CD1c-positive myeloid dendritic cell (primary cell): ENCODE measurements at regions not wholly inside any gene's neighbourhood (a gene's known extent, or its start where the extent isn't known, plus 50 kb on each side); places are given as distances from the start of the nearest gene placed in this dataset.

Experiments used
- DNase-seq: peaks from one replicate; pipeline ENCODE4 v3.0.0-alpha.2; 2016; ENCODE audit errors: extremely low spot score

DNA sequence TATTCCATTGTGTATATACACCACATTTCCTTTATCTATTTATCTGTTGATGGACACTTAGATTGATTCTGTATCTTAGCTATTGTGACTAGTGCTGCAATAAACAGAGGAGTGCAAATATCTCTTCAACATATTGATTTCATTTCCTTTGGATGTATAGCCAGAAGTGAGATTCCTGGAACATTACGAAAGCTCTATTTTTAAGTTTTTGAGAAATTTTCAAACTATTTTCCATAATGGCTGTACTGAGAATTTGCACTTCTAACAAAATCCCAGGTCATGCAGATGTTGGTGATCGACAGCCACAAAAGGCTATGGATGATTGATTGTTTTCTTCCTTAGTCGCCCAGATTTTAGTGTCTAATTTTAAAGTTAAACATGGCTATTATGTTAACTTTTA, 132.7 kb upstream of the MTAP start:
- DNase-seq = no peak

DNA sequence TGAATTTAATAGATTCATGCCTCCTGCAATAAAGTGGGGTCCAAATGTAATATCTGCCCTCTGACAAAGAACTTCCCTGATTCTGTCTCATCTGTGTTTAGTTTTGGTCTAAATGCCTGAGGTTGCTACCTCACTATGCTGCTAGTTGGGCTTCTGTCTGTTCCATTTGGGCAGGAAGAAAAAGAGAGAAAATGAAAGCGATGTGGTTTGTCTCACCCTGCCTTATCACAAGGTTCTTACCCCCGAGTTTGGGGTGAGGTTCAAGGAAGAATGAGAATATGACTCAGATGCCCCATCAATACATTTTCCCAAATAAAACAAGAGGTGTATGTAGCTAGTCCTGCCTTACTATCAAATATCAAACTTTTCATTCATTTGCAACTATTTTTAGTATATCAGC, 132.1 kb upstream of the MTAP start:
- no peak for DNase-seq

DNA sequence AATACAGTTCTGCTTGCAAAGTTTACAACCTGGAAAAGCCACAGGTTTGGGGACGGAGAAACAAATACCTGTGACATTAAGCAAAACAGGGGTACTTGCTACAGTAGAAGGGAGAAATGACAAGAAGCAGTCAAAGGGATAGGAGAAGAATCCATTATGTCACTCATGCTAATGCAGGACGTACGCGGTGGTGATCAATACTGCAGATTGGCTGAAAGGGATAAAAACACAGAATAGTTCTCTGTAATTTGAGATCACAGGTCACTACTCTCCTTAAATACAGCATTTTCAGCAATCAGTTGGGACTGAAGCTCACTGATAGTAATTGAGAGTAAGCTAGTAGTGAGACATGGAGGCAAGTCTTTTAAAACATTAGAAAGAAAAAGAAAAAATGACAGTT, 130.3 kb upstream of the MTAP start:
- no peak for DNase-seq

DNA sequence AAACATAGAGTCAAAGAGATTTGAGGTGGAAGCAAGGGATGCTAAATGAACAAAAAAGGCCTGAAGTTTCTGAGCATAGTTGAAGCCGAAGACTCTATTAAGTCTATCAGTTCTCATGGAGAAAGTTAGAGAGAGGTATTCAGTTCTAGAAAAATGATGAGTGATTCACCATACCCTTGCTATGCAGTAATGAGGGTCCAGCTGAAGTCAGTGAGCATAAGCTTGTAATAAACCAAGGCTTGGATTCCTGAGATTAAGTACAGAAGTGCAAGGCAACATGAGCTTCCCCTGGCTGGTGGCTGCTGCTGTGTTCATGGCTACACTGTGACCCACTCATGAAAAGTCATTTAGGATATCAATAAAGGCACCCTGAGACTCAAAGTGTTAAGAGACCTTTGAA, 129.7 kb upstream of the MTAP start:
- no peak for DNase-seq

DNA sequence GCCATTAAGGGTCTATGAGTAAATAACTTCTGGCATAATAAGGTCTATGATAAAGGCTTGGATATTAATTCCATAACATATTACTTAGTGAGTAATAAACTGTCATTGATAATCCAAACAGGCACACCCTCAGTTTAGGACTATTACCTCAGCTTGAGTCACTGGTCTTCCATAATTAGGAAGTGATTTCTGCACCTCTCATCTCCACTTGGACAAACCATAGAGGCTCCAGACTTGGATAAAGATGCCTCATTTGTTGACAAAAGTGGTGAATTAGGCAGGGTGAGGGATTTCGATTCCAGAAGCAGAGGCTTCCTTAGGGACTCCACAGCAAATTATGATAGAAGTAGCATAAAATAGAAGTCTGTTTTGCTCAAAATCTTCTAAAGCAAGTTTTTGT, 127.5 kb upstream of the MTAP start:
- DNase-seq = no peak

DNA sequence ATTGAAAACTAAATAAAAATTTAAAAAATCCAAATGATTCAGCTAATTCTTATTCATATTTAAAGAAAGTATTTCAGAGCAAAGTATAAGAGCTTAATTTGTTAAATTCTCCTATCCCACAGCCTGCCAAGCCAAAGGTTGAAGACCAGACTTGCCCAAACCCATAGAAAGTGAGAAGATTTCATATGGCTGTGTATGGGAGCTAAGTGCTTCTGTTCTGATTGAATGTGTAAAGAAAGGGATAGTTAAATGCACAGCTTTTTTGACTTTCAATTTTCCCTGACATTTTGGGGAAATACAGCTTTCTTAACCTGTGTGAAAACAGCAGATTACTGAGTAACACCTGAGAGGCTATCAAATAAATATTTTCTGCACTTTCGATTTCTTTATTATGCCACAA, 125.0 kb upstream of the MTAP start:
- DNase-seq = no peak

DNA sequence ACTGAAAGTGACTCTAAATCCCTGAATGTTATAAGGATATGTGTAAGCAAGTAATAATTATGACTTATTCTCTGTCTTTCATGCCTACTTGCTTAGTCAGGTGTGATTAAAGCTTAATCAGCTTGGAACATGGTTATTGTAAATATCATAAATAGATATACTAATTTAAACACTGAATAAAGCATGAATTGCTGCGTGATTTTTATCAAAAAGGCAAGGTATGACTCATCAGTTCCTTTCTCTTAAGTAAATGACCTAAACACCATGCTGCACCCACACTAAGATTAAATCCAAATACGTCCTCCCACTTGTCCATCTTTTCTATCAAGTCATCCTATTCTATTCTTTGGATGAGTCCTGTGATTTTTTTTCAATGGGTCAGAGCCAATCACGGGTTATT, 124.6 kb upstream of the MTAP start:
- DNase-seq = no peak

DNA sequence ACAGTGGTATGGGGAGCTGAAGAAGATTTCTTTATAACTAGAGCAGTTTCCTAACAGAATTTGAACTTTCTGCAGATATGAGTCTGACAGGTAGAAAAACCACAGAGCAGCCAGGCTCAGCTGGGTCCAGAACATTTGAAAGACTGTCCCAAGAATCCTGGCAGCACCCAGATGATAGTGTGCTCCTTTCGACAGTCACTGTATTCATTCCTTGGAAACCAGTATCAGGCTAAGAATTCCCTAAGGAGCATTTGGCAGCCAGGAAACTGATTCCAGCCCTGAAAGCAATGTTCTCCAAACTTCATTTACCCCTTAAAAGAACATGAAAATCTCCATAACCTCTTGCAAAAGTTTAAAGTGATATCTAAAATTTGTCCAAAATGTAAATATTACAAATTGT, 123.0 kb upstream of the MTAP start:
- no peak for DNase-seq

DNA sequence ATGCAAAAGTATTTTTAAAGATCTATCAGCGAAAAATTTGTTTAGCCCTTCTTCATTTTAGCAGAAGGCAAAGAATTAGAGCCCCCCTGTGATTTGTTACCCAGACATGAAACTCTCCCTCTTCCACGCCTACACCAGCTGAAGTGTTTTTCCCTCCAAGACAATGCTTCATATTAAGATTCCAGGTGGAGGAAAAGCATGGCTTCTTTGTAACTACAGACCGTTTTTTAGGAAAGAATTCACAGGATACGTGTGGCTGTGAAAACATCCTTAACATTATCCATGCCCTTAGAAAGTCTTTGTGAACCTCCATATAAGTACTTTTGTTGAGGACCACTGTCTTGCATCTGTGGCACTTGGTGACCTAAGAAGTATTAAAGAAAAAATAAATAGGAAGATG, 121.8 kb upstream of the MTAP start:
- no peak for DNase-seq

DNA sequence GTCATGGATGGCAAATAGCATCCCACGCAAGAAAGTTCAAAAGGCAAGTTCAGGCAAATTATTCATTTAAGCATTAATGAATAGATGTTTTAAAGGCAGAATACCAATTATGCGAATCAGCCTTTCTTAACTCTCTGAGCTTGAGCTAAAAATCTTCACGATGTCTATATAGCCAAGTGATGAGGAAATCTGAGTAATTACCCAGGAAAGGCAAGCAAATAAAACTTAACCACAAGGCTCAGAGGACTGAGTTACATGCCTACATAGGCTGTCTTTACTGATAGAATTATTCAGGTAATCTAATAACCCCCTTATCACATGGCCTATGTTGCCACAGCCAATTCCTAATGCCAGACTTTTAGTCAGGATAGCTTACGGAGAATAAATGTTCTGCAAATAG, 120.8 kb upstream of the MTAP start:
- DNase-seq = no peak

DNA sequence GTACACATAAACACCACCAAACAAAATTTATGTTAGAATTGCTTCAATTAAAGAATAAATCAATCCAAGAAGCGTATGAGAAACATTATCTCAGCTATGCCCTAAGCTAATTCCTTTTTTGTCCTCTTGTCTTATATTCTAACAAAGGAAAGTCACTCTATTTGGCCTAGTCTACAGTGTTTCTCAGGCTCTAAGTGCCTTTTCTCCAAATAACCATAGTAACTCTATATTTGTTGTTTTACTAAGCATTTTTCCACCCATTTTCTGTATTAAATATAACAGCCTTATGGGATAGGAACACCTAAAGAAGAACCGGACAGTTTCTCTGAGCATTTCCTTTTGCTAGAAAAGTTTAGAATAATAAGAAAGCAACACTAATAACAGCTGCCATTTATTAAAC, 120.1 kb upstream of the MTAP start:
- DNase-seq = no peak

DNA sequence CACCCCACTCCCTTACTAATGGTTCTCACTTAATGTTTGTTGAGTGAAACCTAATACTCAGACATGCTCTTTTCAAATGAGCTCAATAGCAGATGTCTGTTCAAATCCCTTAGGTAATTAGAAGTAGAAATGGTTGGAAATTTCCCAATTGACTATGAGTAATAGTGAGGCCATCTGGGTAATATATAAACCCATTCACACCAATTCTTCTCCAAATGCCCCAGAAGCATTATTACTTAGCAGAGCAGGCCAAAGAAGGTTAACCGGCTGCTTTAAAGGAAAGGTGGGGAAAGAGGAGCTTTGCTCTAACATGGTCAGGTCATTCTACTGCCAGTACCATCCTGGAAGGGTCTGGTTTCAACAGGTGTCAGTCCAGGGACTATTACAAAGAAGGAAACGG, 119.5 kb upstream of the MTAP start:
- no peak for DNase-seq

DNA sequence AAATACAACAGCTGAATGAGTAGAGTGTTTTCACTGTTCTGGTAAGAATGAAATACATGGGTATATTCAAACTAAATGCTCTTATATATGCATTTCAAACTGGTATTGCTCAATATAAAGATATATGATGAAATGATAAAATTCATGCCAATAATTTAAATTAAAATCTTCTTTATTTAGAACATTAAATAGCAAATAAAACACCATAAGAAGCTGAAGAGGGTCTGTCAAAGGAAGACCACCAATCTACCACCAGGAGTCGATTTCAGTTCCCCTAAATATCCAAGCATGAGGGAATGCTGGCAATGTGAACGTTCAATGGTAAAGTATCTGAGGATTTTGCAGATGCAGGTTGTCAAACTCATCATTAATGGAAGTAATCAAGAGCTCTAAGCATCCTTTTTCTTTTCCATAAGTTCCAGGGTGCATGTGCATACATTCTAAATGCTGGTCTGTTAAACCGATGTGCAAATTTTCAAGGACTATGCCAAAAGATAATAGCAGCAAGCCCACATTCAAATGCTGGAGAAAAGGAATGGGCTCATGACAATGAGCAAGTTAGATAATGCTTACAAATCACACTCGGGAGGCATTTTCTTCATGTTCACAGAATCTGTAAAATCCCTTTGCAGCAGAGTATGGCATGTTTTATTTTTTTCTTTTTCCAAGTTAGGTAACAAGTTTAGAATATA, 118.8 kb upstream of the MTAP start:
- DNase-seq = no peak

DNA sequence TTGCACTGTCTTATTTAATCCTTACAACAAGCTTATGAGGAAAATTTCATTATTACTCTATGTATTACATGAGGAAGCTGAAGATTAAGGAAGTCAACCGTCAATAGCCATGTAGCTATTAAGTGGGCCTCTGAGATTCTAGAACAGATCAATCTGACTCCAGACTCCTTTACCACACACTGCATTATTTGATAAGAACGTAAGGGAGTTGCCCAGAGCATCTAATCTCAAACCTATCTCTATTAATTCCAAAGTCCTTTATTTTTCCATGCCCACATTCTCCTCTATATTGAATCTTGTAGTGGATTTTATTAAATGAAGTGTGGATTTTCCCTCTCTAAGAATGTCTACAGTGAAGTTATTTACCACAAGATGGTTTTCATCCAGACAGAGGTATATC, 118.2 kb upstream of the MTAP start:
- no peak for DNase-seq

DNA sequence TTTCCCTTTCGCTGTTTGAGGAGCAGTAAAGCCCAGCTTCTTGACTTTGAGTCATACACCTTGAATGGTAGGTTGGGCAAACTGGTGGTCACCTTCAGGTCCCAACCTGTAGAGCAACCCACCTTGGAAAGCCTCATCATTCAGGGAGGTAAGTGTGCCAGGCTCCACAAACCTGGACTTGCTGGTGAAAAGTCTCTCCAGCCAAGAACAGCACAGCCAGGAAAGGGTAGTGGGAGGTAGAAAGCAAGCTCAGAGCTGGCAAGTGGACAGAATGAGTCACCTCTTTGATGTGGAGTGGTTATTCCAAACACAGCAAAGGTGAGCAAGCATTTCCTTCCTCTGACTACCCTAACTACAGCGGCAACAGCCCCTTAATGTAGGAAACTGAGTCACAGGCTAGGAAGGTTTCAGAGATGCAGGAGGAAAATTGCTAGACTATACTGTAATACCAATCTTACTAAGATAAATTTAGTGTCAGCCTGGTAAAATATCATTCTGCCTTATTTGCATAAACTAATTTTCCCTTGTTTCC, 117.5 kb upstream of the MTAP start:
- DNase-seq = no peak

DNA sequence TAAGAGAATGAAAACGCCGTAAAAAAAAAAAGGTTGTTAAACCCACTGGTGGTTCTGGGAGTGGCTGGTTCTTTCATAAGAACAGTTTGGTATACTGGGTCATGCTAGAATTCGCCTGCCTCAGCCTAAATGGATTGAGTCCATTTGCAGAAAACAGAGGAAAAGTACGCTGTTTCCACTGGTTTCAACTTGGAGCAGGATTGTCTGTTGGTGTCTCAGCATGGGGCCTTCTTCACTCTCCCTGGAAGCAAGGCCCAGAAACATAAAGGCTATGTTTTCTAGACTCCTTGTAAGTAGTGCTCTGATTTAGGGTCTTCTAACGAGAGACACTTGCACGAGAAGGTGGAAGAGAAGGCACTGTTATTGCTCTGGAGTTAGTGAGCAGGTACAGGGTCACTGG, 116.9 kb upstream of the MTAP start:
- no peak for DNase-seq

DNA sequence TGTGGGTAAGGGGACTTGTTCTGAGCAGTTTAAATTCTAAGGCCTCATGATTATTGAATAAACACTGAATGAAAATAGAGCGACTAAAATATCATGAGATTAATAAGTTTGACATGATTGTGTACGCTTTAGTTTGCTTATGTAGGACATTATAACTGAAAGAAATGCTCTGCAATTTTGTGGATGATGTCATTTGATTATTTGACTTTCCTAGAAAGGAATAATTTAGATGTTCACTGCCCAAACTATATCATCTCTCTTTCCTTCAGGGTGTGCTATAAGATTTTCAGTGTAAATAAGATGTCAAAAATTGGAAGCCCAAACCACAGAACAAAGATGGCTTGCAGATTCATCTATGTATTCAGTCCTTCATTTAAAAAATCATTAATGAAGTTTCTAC, 115.7 kb upstream of the MTAP start:
- DNase-seq = no peak

DNA sequence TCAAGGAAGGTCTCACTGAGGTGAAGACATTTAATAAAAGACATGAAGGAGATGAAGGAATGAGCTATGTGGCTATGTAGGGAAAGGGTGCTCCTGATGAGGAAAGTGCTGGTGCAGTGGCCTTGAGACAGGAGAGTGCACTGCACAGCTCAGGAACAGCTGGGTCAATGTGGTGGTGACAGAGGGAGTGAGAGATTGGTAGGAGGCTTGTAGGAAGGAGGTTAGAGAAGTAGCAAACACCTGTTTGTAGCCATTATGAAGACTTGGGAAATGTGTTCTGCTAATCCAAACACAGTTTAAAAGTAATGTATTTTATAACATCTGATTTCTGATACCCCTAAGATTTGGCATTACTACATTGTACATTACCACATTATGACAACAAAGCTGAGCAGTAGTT, 115.1 kb upstream of the MTAP start:
- no peak for DNase-seq

DNA sequence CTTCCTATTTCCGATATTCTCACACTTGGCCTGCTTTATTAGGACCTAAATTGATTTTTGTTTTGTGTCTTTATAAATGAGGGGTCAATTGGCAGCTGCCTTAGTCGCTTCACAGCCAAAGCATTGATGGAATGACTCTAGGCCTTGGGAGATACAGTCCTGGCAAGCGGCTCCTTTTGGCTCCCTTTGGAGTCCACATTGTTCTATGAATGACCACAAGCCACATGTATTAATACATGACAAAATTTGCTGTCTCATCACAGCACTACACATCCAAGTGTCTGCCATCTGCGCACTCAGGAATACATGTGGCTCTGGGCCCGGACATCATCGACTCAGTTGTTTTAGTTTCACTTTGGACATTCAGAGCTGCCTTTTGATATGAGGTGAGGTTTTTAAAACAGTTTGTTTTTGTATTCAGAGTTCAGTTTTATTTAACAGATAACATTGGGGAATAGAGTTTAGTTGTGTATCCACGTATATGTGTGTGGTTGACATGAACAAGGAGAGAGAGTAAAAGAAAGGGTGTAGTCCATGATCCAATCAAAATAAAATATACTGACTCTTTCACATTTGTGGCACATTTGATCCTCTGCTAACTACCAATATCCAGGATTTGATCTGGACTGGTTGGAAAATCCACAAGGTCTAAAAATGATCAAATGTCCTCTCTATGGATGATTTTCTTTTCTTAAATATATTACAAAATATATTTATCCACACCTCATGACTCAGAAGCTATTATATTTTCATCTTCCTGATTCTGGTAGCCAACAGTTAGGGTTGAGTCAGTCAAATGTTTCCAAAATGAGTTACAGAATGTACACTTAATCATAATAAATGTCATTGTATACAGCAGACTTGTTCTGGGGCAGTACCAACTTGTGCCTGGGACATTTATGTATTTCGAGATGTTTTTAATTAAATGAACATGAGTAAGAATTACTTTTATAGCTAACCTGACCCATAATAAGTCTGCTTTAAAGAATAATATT, 114.0 kb upstream of the MTAP start:
- no peak for DNase-seq

DNA sequence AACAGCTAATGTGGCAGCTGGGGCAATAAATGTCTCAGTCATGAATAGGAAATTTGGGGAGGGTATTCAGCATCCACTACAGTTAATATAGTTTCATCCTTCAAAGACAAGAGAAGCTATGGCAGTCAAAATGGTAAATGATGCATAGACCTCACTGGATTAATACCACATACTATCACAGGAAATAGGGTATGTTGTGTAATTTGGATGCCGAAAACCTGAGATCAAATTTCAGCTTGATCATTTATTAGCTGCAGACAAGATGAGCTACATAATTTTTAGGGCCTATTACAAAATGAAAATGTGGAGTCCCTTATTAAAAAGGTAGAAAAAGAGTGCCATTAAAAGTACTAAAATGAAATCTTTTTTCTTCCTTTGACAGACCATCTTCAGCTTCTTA, 112.6 kb upstream of the MTAP start:
- DNase-seq = no peak

DNA sequence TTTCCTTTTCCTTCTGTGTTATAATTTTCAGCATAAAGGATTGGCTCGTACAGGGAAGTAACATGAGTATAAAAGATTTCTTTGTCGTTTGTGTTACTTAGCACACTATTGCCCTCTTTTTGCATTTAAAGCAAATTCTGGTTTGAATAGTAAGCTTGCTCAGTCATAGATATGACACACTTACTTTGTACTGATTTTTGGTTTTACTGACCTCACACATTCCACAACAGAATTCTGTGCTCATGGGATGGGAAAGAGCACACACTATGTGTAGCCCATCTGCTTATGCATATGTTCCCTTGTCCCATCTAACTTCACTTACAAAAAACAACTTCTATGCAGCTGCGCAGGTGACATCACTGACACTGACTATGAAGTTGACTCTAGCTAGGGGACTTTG, 111.9 kb upstream of the MTAP start:
- no peak for DNase-seq

DNA sequence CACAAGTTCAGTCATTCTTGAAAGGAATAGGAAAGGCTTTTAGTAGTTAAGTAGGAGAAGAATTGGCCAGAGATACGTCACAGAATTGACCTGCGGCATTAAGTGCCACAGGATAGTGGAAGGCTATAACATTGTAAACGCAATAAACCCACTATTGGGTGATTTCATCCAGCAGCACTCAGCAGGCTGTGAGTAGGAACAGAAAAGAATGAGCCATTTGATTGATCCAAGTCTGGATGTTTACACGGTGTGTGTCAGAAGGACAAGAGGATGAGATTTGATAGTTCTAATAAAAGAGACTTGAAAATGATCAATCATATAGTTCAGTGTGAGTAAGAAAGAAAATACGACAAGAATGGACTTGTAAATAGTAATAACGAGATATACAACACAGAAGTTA, 110.0 kb upstream of the MTAP start:
- no peak for DNase-seq

DNA sequence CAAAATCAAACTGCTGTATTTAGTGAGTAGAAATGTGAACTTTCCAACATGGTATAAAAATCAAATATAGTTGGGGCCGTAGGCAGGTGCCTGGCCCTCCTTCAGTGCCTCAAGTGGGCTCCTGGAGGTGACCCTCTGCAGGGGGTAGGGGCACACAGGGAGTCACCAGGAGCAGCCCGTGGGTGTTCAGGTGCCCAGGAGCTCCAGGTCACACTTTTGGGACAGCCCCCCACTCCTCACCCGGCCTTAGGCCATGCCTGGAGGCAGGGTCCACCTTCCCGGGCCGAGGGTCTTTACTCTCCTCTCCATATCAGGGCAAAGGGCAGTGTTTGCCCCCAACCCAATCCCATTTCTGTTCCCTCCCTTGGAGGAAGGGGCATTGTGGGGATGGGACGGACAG, 108.0 kb upstream of the MTAP start:
- DNase-seq = no peak
